ENCODE measurements at regions not wholly inside any gene's neighbourhood (a gene's known extent, or its start where the extent isn't known, plus 50 kb on each side); places are given as distances from the start of the nearest gene placed in this dataset.
"Not testable (repeated sequence)": the region's sequence is repeated elsewhere in the genome, so short reads cannot be mapped to it uniquely, and the experiment has no call there.

- no peak for DNase-seq
Measured at GRCh38 chr7:101712652-101713051, 83.6 kb upstream of the MYL10 start.

- no peak for DNase-seq
Measured at GRCh38 chr7:101714097-101714496, 85.0 kb upstream of the MYL10 start.

- DNase-seq: no peak
Measured at GRCh38 chr7:101717628-101718357, 88.7 kb upstream of the MYL10 start.

GRCh38 chr7:101718363-101719122 is 89.4 kb upstream of the MYL10 start:
- DNase-seq: no peak

- DNase-seq: no peak
Measured at GRCh38 chr7:101719123-101719470, 90.0 kb upstream of the MYL10 start.

DNA sequence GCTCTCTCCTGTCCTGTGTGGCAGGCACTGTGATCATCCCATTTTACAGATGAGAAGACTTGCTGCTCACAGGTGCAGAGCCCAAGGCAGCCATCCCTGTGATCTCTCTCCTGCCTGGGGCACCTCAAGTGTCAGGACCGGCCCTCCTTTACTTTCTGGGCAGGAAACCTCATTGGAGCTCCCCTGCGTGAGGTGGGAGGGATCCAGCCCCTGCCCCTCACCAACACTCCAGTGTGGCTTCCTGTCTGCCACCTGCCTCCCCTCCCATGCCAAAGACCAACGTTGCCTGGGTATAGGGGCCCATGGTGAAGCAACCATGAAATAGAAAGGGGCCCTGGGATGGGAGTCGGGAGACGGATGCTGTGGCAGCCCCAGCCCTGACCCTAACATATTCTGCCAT is 91.2 kb upstream of the MYL10 start:
- no peak for DNase-seq

- DNase-seq: no peak
Measured at GRCh38 chr7:101722247-101722646, 93.2 kb upstream of the MYL10 start.

DNA sequence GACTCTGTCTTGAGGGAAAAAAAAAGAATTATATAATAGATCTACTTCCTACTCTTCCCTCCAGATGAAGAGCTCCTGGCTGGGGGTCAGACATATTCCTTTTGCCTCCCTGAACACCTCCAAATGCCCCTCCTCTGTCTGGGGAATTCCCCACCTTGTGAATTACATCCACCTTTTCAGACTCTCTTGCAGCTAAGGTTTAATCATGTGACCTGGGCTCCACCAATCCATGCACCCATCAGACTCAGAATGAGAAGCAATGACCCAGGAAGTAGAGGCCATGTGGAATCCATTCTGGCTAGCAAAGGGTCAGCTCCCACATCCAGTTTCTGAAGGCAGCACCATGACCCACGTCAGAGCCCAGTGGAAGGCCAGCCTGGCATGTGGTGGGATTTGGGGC is 93.6 kb upstream of the CUX1 start:
- no peak for DNase-seq

DNA sequence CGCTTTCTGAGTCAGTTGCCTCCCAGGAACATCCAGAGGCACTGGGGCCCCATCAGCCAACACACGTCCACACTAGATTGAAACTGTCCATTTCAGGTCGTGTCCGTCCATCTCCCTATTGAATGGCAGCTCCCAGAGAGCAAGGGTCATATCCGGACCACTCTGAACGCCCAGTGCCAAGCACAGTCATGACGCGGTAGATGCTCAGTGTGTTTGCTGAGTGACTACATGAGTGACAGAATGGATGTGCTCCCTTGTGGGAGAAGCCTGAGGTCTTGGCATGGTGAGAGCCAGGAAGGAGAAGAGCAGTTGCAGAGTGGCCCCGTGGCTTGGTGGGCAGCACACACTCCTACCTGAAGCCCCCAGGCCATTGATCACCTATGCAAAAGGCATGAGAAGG is 92.5 kb upstream of the CUX1 start:
- no peak for DNase-seq

DNA sequence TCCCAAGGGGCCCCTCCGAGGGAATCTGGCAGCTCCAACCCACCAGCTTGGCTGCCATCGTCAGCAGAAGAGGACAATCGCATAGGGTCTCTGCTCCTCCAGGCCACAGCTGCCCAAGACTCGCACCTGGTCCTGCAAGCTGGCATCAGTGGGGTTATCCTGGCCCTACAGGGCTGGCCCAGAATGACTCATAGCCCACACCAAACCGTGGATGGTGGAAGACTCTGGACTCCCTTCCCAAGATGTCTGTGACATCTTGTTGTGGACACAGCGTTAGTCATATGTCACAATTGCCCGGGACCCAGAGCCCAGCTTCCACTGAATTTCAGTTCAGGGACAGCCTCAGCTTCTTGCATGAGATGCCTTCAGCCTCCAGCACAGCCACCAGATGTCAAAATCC is 91.5 kb upstream of the CUX1 start:
- no peak for DNase-seq

DNA sequence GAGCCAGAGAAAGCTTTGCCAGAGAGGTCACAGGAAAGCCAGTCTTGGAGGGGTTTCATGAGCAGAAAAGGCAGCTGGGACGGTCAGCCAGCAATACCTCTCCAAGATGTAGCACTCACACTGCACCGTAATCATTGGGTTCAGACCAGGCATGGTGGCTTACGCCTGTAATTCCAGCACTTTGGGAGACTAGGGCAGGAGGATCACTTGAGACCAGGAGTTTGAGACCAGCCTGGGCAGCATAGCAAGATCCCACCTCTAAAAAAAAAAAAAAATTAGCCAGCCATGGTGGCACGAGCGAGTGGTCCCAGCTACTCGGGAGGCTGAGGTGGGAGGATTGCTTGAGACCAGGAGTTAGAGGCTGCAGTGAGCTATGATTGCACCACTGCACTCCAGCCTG is 90.2 kb upstream of the CUX1 start:
- no peak for DNase-seq

DNA sequence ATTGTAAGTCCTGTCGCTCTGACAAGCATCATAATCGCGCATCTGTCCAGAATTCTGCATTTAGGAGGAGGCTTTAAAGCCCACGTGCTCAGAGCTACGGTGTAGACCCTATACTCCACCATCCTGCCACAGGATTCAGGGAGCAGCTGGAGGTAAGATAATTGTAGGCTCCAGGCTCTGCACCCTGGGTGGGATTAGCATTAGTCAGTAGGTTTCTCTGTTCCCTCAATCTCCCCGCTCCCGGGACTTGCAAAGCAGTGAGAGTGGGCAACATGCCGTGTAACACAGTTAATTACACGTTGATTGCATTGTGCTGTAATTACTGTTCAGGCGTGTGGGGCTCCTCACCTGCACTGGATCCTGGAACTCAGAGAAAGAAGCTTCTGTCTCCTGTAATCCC is 89.3 kb upstream of the CUX1 start:
- no peak for DNase-seq

DNA sequence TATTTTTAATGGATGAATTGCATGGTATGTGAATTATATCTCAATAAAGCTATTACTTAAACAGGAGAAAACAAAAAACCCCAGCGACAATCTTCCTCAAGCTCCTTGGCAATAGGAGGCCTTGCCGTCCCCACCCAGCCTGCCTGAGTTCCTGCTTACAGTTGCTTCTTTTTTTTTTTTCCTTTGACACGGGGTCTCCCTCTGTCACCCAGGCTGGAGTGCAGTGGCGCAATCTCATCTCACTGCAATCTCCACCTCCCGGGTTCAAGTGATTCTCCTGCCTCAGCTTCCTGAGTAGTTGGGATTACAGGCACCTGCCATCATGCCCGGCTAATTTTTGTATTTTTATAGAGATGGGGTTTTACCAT is 88.6 kb upstream of the CUX1 start:
- DNase-seq: not testable (repeated sequence)

DNA sequence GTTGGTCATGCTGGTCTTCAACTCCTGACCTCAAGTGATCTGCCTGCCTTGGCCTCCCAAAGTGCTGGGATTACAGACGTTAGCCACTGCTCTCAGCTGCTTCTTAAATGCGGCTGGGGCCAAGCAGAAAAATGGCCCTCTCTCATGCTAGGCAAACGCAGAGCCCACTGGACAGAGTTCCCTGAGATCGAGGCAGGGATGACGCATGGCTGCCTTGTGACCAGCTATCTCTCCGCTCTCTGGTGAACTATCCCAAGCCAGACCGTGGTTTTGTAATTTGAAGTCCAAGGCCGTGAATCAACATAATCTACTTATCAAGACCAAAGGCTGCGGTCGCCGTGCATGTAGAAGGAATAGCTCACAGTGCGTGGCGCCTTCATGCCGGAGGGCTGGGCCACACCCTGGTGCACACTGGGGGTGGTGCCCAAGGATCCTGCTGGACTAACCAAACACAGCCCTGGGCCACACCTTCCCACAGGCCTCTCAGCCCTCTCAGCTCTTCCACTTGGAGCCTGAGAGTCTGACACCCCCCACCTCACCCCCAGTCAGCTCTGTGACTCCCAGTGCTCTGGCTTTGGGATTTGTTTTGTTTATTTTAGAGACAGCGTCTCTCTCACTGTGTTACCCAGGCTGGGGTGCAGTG is 88.1 kb upstream of the CUX1 start:
- DNase-seq: no peak

GRCh38 chr7:101731502-101732084 is 85.8 kb upstream of the CUX1 start:
- no peak for DNase-seq

DNA sequence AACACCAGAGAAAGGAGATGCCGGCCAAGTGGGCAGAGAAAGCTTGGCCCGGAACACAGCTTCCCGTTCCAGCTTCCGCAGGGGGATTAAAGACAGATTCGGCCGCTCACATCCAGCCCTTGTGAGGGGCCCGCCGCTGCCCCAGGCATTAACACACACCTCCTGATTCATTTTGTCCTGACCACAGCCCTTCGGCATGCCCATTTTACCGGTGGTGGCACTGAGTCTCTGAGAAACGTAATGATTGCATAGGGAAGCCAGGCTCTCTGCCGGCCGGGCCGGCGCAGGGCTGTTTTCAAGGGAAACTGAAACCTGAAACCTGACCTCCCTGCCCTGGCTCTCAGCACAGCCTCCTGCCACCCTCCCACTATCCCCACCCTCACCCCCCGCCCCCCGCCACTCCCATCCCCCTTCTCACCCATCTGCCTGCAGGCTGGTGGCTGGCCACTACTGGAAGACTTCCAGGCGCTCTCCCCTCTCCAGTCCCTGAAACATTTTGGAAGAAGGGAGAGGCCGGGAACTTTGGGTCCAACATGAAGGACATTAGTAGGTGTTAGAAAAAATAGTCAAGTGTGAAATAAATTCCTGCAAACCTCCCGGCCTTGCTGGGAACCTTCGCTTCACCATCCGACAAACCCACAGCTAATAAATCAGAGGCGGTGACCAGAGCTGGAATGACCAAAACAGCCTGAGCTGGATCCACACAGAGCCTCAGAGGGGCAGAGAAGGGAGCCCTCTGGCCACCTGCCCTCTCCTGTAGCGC is 83.5 kb upstream of the CUX1 start:
- no peak for DNase-seq

DNA sequence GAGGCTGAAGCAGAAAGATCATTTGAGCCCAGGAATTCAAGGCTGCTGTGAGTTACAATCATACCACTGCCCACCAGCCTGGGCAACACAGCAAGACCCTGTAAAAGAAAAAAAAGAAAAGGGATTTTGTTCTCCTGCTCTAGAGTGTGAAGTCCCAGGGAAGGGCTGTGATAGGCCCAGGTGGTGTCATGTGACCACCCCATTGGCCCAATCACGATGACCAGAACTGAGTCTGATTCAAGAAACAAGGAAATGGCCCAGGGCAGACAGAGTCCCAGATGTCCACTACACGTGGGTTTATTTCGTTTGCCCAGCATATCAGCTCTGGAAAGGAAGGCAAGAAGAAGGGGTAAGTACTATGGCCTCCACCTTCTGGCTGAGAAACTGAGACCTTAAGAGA is 81.3 kb upstream of the CUX1 start:
- DNase-seq: no peak

GRCh38 chr7:101739775-101740398 is 77.5 kb upstream of the CUX1 start:
- DNase-seq: no peak

GRCh38 chr7:101740981-101741725 is 76.3 kb upstream of the CUX1 start:
- no peak for DNase-seq

DNA sequence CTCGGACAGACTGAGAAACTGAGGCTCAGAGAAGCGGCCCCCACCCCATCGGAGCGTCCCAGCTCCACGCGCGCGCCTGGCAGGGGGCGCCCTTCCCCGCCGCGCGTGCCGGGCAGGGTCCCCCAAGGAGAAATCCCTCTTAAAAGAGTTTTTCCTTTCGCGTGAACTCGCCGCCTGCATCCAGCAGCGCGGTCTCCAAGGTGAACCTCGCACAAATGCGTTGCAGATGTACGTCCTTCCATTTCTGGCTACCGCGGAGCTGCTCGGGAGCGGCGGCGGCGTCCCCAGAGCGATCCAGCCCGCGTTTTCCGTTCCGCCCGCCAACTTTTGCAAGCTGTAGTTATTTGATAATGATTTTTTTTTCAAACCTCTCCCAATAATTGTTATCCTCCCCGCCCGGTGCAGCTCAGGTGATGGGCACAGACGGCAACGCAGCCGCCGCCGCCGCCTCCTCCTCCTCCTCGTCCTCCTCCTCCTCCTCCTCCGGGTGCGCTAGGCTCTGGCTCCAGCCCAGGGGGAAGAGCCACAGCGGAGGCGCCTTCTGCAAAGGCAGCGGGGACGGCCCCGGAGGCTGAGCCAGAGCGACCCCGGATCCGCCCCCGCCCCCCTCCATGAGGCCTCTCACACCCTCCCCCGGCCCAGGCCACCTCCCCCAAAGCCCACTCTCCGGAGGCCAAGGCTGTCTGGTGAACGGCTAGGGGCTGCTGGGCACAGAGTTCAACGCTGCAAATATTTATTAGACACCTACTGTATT is 74.0 kb upstream of the CUX1 start:
- DNase-seq: no peak

DNA sequence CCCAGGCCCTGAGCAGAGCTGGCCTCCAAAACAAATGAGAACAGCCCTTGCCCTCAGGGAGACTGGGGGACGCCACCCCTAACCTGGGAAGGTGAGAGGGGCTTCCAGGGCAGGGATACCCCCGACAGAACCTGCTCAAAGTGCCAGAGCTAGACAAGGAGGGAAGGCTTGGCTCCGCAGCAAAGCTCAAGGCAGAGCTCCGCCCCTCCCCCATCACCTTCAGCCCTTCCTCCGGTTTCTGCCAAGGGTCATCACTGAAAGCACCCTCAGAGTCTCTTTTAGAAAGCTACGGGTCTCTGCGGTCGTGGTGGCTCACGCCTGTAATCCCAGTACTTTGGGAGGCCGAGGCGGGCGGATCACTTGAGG is 73.4 kb upstream of the CUX1 start:
- DNase-seq: no peak

All from cerebellar nuclear complex (tissue), 1 donor.